CD4-positive, alpha-beta T cell treated with Interleukin-10 for 1 hour (primary cell): ENCODE measurements at regions not wholly inside any gene's neighbourhood (a gene's known extent, or its start where the extent isn't known, plus 50 kb on each side); places are given as distances from the start of the nearest gene placed in this dataset.

Experiments used
- DNase-seq: peaks from one replicate; pipeline ENCODE4 v3.0.0-alpha.2; 2020

DNA sequence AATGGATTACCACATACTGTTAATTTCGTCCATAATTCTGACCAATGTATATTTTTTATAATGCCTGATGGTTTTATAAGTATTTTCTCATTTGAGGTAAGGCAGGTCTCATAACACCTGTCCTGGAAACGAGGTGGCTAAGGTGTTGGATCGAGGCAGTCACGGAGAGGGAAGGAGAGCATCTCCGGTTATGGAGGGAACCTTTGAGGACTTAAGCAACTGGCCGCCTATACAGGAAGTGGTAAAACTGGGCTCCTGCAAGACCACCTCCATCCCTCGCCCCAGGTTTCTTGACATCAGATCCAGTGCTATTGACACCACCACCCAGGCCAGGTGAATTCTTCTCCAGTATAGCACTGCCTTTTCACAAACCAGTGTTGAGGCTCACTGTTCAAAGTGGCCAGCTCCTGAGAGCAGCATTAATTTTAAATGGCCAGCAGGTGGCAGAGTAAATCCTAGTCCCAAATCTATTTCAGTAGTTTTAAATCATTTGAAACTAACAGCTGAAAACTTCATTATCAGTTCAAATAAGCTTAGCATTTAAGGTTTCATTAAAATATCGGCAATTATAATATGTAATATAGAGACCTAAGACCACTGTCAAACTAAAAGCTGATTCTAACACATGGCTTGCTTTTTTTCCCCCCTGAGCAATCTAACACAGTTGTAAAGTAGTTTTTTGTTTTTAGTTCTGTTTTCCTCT, 100.8 kb downstream of the PPM1A start:
- DNase-seq: peak; percentile 44

DNA sequence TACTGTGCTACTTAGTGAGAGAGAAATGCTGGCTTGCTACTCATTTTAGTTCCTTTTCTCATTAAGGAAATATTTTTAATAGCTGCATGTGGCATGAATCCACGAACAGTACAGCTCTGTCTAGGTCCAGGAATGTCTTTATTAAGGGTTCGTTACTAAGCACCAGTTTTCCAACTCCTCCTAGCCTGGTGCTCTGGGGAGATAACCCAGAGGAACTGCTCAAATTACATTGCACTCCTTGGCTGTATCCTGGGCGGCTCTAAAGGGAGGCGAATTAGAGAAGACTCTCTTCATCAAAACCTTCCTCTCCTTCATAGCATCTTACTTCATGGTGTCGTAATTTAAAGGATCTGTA, 101.3 kb downstream of the PPM1A start:
- DNase-seq: no peak

DNA sequence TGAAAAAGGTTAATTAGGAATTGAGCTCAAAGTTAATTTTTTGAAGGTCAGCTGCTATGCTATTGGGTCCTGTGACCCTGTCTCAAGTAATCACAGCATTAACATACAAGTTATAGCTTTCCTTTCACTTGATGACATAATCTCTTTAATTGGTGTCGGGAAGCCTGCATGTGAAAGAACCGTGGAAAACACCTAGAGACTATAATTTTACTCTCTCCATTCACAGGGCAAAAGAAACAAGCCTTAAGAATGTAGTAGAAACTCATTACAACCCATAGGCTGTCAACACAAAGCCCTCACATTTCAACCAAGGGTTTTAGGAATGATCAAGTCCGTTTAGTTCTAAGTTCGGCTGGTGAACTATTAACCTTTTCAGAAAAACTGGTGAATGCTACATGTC, 104.4 kb downstream of the PPM1A start:
- no peak for DNase-seq

DNA sequence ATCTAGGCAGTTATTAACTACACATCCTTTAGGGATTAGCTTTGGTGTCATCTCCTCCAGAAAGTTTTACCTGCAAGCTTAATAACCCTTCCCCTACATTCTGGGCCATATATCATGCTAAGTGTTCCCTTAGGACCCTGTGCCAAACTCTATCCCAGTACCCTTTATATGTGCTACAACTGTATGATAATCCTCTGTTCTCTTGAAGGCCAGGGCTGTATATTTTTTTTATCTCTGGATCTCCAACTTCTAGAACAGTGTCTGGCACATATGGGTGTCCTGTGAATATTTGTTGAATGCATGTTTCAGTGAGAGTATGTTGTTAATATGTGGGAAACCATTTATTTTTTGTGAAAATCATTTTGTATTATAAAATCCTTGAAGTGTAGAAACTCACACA, 106.7 kb downstream of the PPM1A start:
- no peak for DNase-seq

DNA sequence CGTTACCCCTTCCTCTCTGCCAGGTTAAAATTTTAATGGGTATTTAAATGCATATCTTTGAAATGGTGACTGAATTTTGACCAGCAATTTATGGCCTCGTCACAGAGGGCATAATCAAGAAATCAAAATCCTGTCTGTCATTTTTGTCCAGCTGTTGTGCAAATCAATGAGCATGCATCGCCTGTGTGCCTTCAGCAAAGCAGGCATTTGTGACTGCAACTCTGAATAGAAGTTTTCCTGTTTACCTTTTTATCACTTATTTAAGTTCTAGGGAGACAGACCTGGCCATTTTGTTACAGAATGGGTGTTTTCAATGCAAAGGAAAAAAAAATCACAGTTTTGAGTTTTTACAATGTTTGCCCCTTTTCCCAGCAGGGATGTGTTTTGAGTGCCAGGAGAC, 107.4 kb downstream of the PPM1A start:
- DNase-seq: no peak

DNA sequence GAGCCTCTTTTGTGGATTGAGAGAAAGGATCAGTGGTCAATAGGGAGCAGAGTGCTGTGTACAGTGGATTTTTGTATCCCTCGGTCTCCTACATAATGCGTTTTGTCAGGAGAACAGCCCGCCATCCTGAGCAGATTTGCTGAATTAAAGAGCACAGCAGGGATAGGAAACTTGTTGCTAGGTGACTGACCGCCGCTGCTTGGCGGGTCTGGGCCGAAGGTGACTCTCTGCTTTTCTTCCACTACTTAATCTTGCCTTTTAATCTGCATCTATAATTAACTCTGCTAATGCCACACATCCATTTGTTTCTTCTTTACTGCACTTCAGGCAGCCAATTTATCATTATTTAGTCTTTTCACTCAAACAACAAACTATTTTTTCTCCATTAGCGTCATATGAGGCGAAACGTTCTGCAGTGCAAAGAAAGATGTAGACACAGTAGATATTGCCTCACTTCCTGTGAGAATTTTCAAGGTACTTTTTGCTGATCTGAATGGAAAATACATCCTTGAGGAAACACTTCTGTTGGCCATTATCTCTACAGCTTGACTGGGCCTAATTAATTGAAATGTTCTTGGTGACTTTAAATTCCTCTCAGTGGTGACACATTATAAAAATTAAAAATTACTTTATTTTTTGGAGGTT, 108.0 kb downstream of the PPM1A start:
- no peak for DNase-seq

DNA sequence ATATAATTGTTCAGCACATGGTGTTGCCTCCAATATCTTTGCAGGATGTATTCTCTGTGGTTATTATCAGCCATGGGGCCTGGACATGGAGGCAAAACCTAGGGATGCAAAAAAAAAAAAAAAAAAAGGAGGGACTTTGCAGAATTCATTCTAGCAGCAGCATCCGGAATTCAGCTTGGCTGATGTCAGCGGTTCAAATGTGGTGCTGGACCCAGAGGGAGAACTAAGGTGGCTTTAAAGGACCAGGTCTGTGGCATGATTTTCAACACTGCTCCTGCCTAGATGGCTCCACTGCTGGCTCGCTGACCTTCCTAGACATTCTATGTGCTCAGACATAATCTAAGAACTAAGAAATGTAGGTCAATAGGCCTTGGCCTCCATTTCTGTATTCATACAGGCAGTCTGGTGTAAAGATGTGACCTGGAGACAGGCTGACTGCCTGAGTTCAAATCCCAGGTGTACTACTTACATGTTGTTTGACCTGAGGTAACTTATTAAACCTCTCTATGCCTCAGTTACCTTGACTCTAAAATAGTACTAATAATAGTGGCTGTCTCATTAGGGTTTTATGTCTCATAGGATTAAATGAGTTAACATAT, 108.6 kb downstream of the PPM1A start:
- no peak for DNase-seq

DNA sequence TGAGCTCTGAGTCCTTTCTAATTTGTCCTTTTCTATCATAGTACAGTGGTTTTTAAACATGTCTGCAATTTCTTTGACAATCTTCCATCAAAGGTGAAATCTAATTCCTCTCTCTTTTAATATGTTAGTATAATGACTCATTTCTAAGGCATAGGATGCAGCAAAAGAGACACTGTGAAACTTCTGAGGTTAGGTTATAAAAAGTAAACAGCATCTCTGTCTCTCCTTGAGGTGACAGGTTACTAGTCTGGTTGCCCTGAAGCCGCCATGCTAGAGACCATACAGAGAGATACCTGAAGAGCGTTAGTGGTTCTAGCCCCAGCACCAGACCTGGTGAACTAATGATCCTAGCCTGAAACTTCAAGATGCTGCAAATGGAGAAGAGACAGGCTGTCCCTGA, 114.3 kb downstream of the PPM1A start:
- no peak for DNase-seq

DNA sequence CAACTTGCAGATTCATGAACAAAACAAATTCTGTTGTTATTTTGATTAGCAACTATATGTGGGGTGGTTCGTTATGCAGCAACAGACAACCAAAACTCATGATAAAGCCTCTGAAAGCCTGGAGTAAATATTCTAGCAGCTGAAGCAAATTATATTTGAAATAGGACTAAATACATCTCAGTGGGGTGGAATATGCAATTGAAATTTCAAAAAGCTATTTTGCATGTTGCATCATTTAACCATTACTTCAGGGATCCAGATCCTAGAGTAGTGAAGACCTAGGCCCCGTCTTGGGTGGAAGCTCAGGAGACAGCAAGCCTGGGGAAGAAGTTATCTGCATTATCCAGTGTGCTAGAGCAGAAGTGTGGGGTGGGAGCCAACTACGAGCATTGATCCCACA, 114.7 kb downstream of the PPM1A start:
- DNase-seq: no peak

DNA sequence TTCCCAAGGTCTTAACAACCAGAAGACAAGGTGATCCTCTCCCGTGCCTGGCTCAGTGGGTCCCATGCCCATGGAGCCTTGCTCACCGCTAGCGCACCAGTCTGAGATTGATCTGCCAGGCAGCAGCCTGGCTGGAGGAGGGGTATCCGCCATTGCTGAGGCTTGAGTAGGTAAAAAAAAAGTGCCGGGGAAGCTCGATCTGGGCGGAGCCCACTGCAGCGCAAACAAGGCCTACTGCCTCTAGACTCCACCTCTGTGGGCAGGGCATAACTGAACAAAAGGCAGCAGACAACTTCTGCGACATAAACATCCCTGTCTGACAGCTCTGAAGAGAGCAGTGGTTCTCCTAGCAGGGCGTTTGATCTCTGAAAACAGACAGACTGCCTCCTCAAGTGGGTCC, 104.0 kb downstream of the C14orf39 start:
- no peak for DNase-seq
